ENCODE measurements at regions not wholly inside any gene's neighbourhood (a gene's known extent, or its start where the extent isn't known, plus 50 kb on each side); places are given as distances from the start of the nearest gene placed in this dataset.

- no peak for DNase-seq (ENCODE audit: low spot score)
Measured at GRCh38 chr6:14031516-14031915, 86.1 kb upstream of the CD83 start.

DNA sequence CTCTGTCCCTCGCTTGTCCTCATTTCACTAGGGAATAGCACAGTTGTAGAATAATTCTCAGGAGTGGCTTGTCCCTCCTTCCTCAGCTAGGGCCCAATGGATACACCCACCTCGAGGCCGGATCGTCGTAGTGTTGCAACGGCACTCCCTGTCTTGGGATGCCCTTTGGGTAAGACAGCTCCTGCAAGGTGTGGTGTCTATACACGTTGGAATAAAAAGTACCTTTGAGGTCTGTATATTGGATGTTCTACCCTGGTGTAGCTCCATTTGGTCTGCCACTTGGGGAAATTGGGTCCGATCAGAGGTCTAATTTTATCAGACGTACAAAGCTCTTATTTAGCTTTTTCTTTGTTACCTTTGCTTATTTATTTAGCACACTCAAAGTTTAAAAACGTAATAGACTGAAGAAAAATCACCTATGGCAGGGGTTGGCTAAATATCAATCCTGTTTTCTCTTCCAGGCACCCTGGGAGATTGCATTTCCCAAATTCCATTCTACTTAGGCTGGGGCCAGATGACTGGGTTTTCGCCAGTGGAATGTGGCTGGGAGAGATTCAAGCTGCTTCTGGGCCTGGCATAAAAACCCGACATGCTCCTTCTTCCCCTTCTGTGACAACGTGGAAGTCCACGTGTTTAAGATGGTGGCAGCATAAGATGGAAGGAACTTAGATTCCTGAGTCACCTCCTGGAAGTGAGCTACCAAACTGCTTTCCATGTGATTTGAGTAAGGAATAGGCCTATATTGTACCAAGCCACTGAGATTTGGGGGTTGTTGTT lies 82.3 kb upstream of the CD83 start:
- no peak for DNase-seq (ENCODE audit: low spot score)

DNA sequence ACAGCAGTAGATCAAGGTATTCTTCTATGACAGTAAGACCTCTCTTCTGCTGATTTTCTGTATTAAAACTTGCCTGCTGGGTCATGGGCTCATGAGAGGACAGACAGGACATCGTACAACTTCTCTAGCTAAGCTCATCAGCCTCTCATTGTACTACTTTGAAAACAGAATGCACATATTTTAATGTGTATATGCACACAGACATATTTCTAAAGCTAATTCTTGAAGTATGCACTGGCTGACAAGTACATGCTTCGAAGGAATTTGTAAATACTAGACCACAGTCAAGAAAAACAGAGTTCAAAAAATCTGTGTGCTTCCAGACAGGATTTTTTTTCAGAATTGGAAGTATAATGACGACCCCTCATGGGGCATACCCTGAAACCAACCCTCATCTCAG lies 81.7 kb upstream of the CD83 start:
- no peak for DNase-seq (ENCODE audit: low spot score)

DNA sequence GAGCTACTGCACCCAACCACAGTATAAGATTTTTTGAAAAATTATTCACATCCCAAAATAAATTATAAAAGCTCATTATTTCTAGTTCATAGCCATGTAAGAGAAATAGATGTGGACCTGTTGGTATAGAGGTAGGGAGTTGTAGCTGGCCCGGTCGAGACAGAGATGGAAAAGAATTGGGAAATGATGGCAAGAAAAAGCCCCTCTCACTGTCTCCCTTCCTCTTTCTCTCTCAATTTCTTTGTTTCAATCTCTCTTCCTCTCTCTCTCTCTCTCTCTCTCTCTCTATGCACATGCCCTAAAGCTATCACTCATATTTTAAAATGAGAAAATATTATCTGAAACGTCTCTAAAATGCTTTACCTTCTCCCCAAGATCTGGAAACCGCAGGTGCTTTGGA lies 80.7 kb upstream of the CD83 start:
- no peak for DNase-seq (ENCODE audit: low spot score)

- DNase-seq (ENCODE audit: low spot score), result no peak
Measured at GRCh38 chr6:14037402-14038277, 79.9 kb upstream of the CD83 start.

DNA sequence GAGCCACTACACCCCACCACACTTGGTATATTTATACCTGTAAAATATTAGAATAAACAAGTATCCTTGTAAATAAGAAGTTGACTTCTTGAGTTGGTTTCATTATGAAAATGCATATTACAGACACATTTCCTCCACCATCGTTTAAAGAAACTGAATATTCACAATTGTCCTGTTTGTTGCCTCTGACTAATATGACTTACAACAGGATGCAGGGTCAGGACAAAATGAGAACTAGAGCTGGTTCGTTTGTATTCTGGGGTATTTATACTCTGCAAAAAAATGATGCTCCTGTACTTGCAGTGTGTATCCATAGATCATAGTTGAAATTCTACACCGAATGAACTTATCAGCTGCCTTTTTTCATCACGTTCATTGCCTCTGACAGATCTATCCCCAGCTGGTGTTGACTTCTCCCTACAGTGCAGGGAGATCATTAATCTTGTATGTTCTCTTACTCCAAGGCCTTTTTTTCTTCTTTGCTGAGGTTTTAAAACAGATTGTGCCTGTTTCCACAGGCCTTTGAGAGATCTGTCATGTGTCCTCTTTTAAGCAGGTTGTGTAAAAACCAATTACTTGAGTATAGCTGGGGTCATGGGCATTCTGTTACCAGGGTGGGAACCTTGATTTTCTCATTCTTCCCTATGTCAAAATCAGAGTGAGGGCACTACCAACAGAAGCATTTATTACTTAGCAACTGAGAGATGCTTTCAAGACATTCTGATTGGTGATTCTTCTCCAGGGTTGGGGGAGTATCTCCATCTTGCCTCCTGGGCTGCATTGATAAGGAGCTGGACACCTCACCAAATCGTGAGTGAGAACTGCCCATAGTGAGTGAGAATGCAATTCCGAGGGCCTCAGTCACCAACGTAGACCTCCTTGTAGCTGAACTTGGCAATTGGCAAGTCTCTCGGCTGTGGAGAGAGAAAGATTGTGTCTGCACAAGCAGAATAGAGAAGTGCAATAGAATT lies 78.8 kb upstream of the CD83 start:
- no peak for DNase-seq (ENCODE audit: low spot score)

DNA sequence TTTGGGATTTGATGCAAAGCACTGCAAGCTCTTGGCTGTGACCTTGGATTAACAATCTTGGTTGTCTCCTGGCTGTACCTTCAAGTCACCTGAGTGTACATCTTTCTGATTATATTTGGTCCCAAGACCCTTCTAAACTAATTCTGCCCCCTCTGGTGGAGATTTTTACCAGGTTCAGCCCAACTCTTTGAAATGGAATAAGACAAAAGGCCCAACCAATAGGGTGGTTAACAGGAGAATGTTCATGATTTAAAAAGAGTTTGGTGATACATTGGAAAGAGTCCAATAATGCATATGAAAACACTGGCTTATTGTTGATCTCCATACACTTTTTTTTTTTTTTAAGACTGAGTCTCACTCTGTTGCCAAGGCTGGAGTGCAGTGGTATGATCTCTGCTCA lies 77.5 kb upstream of the CD83 start:
- no peak for DNase-seq (ENCODE audit: low spot score)

- peak; percentile 57 for DNase-seq (ENCODE audit: low spot score)
Measured at GRCh38 chr6:14046476-14047068, 71.0 kb upstream of the CD83 start.

- no peak for DNase-seq (ENCODE audit: low spot score)
Measured at GRCh38 chr6:14047151-14047740, 70.3 kb upstream of the CD83 start.

GRCh38 chr6:14048837-14049236 lies 68.7 kb upstream of the CD83 start:
- no peak for DNase-seq (ENCODE audit: low spot score)

- DNase-seq (ENCODE audit: low spot score), result no peak
Measured at GRCh38 chr6:14051355-14051754, 66.2 kb upstream of the CD83 start.

DNA sequence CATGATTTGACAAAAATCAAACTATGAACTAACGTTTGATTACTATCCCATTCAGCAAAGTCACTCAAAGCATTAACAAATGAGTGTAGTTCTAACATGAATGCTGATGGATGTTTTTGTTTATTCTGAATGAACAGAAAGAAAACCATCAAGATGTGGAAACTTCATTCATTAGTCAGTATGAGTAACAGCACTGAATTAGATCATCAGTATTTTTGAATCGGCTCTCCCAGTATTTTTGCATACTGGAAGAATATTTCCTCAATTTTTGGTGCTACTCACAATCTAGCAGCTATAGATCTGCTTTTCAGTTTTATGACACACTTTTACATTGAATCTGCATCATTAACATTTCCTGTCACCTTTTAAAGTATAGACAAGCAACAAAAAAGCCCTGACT lies 63.8 kb upstream of the CD83 start:
- DNase-seq (ENCODE audit: low spot score), result no peak

DNA sequence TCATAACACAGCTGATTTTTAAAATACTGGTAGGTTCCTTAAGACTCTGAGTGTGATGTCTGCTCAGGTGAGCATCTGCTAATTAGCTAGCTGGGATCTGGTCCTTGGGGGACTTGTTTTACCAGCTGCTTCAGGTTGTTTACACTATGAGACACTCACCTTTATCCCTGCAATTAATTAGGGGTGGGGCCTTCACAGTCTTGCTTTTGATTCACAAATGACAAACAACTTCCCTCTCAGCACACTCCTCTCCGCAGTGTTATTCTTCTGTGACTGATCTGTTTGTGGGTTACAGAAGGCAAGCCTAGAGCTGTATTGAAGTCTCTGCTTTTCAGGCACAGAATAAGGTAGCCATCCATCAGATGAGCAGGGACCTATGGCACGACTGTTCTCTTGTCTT lies 62.0 kb upstream of the CD83 start:
- peak; percentile 3 for DNase-seq (ENCODE audit: low spot score)

GRCh38 chr6:14058029-14058695 lies 59.4 kb upstream of the CD83 start:
- DNase-seq (ENCODE audit: low spot score), result peak; percentile 24

- peak; percentile 1 for DNase-seq (ENCODE audit: low spot score)
Measured at GRCh38 chr6:14058735-14059134, 58.8 kb upstream of the CD83 start.

DNA sequence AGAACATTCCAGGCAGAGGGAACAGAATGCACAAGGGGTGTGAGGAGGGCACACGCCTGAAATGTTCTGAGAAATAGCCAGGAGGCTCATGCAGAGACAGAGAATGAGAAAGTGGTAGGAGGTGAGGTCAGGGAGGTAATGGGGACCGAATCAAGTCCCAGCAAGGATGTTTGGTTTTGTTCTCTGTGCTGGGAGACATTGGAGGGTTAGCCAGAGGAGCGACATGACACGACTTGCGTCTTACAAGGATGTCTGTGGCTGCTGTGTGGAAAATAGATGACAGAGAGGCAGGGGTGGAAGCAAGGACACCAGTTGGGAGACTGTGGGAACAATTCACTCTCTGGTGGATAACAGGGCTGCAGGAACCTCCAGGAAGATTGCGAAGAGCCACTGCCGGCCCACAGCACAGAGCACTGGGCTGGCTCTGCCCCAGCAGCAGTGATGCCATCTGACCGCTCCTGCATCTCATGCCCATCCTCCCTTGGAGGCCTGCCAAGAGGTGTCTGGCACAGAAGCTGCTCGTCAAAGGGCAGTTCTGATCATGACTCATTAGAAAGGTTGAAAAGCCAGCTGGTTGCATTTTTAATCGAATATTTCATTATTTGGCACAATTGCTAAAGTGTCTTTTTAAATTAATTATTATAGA lies 57.7 kb upstream of the CD83 start:
- peak; percentile 18 for DNase-seq (ENCODE audit: low spot score)

DNA sequence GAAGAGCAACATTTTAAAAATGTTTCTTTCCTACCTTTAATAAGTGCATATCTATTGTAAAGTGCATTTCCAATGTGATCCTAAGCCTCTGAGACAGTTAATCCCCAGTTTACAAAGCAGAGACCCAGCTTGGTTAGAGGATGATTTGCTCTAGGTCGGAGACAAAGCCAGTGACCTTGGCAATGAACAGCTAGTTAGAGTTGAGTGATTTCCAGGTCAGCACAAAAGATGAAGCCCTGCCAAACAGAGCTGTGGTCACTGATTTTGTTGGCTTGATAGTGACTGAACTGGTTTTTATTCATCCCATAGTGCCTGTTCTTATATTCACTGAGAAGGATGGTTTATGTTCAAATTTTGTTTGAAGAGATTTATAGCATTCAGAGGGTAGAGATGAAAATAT lies 56.6 kb upstream of the CD83 start:
- DNase-seq (ENCODE audit: low spot score), result peak; percentile 2

- DNase-seq (ENCODE audit: low spot score), result no peak
Measured at GRCh38 chr6:14061643-14062042, 55.9 kb upstream of the CD83 start.

DNA sequence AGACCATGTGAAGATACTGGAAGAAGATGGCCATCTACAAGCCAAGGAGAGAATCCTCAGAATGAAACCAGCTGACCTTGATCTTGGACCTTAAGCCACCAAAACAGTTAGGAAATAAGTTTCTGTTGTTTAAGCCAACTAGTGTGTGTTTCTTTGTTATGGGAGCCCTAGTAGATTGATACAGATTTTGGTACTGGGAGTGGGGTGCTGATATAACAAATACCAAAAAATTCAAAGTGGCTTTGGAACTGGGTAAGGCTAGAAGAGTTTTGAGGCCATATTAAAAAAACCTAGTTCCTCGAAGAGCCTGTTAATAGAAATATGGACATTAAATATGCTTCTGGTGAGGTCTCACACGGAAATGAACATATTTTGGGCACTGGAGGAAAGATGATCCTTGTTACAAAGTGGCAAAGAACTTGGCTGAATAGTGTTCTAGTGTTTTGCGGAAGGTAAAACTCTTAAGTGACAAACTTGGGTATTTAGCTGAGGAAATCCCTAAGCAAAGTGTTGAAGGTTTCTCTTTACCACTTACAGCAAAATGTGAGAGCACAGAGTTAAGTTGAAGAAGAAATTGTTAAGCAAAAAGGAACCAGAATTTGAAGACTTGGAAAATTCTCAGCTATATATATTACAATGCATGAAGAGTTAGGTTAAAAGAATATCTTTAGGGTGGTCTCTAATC lies 55.1 kb upstream of the CD83 start:
- DNase-seq (ENCODE audit: low spot score), result no peak

GRCh38 chr6:14063756-14064155 lies 53.8 kb upstream of the CD83 start:
- no peak for DNase-seq (ENCODE audit: low spot score)
